Activated CD8-positive, alpha-beta T cell treated with anti-CD3 and anti-CD28 coated beads, Interleukin-2, amount 10 ng/mL, durations not matched to agents 7 days and 5 days (primary cell): ENCODE measurements at regions not wholly inside any gene's neighbourhood (a gene's known extent, or its start where the extent isn't known, plus 50 kb on each side); places are given as distances from the start of the nearest gene placed in this dataset.

Experiments used
- ATAC-seq: fragments of 150-1000 bp; cut with Tn5 transposase; one replicate; pipeline ENCODE4 v1.10.0; 2021; ENCODE audit warnings: moderate library complexity
- CTCF ChIA-PET: fragments of 350-600 bp; sonication (Branson Sonifier 250); formaldehyde crosslinking; loops from one replicate; lab custom pipeline; 2021; ENCODE audit warnings: antibody characterized with exemption; lab: Charles Lee
- POLR2A ChIA-PET: fragments of 350-600 bp; sonication (Branson Sonifier 250); formaldehyde crosslinking; loops from one replicate; lab custom pipeline; 2021; ENCODE audit warnings: antibody characterized with exemption; lab: Charles Lee
- DNase-seq: peaks from one replicate; pipeline ENCODE4 v3.0.0-alpha.2; 2020
- H3K27ac Mint-ChIP-seq: one replicate; pipeline ENCODE4 v1.8.0; 2021; ENCODE audit warnings: mild to moderate bottlenecking, mixed read lengths
- H3K27me3 Mint-ChIP-seq: one replicate; pipeline ENCODE4 v1.8.0; 2021; ENCODE audit warnings: low read depth, mixed read lengths
- H3K36me3 Mint-ChIP-seq: one replicate; pipeline ENCODE4 v1.8.0; 2021; ENCODE audit warnings: low read depth, mixed read lengths
- H3K4me1 Mint-ChIP-seq: one replicate; pipeline ENCODE4 v1.8.0; 2021; ENCODE audit warnings: low read depth, mixed read lengths
- H3K4me3 Mint-ChIP-seq: one replicate; pipeline ENCODE4 v1.8.0; 2021; ENCODE audit warnings: mild to moderate bottlenecking, mixed read lengths
- H3K9me3 Mint-ChIP-seq: one replicate; pipeline ENCODE4 v1.8.0; 2022; ENCODE audit warnings: mixed read lengths; ENCODE audit not compliant: insufficient read depth

DNA sequence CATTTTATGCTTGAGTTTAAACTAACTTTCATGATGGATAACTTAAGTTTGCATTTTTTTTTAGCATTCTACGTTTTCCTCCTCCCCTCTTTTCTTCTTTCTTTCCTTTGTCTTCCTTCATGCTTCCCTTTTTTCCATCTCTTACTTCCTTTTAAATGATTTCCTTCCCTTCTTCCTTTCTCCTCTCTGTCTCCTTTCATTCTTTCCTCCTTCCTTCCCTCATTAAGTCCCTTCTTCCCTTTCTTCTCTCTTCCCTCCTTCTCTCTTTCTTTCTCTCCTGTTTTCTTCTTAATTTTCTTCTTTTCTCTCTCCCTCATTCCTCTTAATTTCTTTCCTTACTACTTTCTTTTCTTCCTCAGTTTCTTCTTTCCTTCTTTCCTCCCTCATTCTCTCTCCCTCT is 376.0 kb downstream of the LRIG3 start:
- CTCF ChIA-PET: no interaction called here
- peaks cover 3% of the 10 kb centered on the region for H3K27me3 Mint-ChIP-seq
- H3K9me3 Mint-ChIP-seq: no peaks in the 10 kb centered on the region
- no peak overlapping the region for H3K4me3 Mint-ChIP-seq
- ATAC-seq: no peak
- no peaks in the 10 kb centered on the region for H3K4me1 Mint-ChIP-seq
- POLR2A ChIA-PET: no interaction called here
- no peaks in the 10 kb centered on the region for H3K36me3 Mint-ChIP-seq
- DNase-seq: no peak
- H3K27ac Mint-ChIP-seq: no peak overlapping the region

- Mint-ChIP-seq H3K36me3 (no peaks in the 10 kb centered on the region), H3K9me3 (no peaks in the 10 kb centered on the region), H3K4me1 (no peaks in the 10 kb centered on the region), H3K27ac (no peak overlapping the region), H3K27me3 (peaks cover 3% of the 10 kb centered on the region), H3K4me3 (no peak overlapping the region)
- CTCF ChIA-PET: no interaction called here
- DNase-seq (no peak), ATAC-seq (no peak)
- POLR2A ChIA-PET: no interaction called here
Measured at GRCh38 chr12:58547217-58547616, 373.1 kb downstream of the LRIG3 start.

DNA sequence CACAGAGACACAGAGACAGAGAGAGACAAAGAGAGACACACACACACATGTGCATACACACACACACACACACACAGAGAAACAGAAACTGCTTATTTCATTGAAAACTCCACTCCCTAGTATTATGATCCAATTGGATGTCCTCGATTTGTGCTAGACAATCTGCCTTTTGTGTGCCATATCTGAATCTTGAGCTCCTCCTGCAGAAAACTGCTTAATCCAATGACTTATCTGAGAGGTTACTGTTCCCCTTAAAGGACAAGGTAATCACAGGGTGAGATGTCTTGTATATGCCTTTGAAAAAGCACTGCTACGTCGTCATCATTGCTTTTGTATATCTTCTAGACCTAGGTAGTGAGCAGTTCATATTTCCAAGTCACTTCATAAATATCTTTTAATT is 371.5 kb downstream of the LRIG3 start:
- ChIA-PET CTCF (no interaction called here), POLR2A (no interaction called here)
- no peaks in the 10 kb centered on the region for H3K36me3 Mint-ChIP-seq
- H3K9me3 Mint-ChIP-seq: no peaks in the 10 kb centered on the region
- DNase-seq: no peak
- ATAC-seq: no peak
- peaks cover 3% of the 10 kb centered on the region for H3K27me3 Mint-ChIP-seq
- H3K4me1 Mint-ChIP-seq: no peaks in the 10 kb centered on the region
- no peak overlapping the region for H3K4me3 Mint-ChIP-seq
- H3K27ac Mint-ChIP-seq: no peak overlapping the region

- H3K9me3 Mint-ChIP-seq: no peaks in the 10 kb centered on the region
- H3K4me1 Mint-ChIP-seq: no peaks in the 10 kb centered on the region
- no peak for DNase-seq
- no peak overlapping the region for H3K4me3 Mint-ChIP-seq
- ChIA-PET CTCF (no interaction called here), POLR2A (no interaction called here)
- H3K27ac Mint-ChIP-seq: no peak overlapping the region
- no peaks in the 10 kb centered on the region for H3K27me3 Mint-ChIP-seq
- H3K36me3 Mint-ChIP-seq: no peaks in the 10 kb centered on the region
- no peak for ATAC-seq
Measured at GRCh38 chr12:58554522-58555157, 365.7 kb downstream of the LRIG3 start.

GRCh38 chr12:58557171-58557570 is 363.1 kb downstream of the LRIG3 start:
- Mint-ChIP-seq H3K9me3 (no peaks in the 10 kb centered on the region), H3K36me3 (no peaks in the 10 kb centered on the region), H3K27ac (no peak overlapping the region), H3K4me1 (no peaks in the 10 kb centered on the region), H3K27me3 (no peaks in the 10 kb centered on the region), H3K4me3 (no peak overlapping the region)
- ChIA-PET CTCF (interaction anchor here (1.3 kb wide), 1 partner anchor 16 kb away, joined by 3 read pairs; no protein-coding TSS in a partner anchor), POLR2A (no interaction called here)
- ATAC-seq (no peak), DNase-seq (no peak)

- CTCF ChIA-PET: no interaction called here
- H3K27me3 Mint-ChIP-seq: no peaks in the 10 kb centered on the region
Measured at GRCh38 chr12:58557661-58558060, 362.6 kb downstream of the LRIG3 start.

GRCh38 chr12:58563621-58564020 is 356.7 kb downstream of the LRIG3 start:
- Mint-ChIP-seq H3K27me3 (no peaks in the 10 kb centered on the region), H3K27ac (no peak overlapping the region), H3K4me3 (no peak overlapping the region), H3K9me3 (no peaks in the 10 kb centered on the region), H3K4me1 (no peaks in the 10 kb centered on the region), H3K36me3 (no peaks in the 10 kb centered on the region)
- ChIA-PET POLR2A (no interaction called here), CTCF (no interaction called here)
- DNase-seq (no peak), ATAC-seq (no peak)

More at GRCh38 chr12:58557661-58558060, 362.6 kb downstream of the LRIG3 start:
- DNase-seq (no peak), ATAC-seq (no peak)
- Mint-ChIP-seq H3K4me1 (no peaks in the 10 kb centered on the region), H3K27ac (no peak overlapping the region), H3K4me3 (no peak overlapping the region), H3K36me3 (no peaks in the 10 kb centered on the region), H3K9me3 (no peaks in the 10 kb centered on the region)
- POLR2A ChIA-PET: no interaction called here

DNA sequence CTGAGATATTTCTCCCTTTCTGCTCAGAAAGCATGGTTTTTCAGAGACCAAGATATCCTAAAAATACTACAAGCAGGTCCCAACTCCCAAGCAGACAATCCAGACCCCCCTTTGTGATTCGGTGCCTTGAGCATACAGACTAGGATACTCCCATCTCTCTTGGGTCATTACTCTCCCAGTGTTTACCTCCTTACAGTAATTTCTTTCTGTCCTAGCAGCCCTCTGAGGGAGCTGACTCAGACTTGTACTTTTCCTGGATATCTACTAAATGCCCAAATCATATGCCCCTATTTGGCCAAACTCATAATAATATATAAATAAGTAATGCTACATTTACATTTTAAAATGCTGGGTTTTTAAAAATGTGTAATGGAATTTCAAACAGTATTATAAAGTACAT is 355.6 kb downstream of the LRIG3 start:
- no peaks in the 10 kb centered on the region for H3K4me1 Mint-ChIP-seq
- CTCF ChIA-PET: no interaction called here
- H3K27me3 Mint-ChIP-seq: no peaks in the 10 kb centered on the region
- ATAC-seq (no peak), DNase-seq (no peak)
- no peaks in the 10 kb centered on the region for H3K36me3 Mint-ChIP-seq
- H3K27ac Mint-ChIP-seq: no peak overlapping the region
- POLR2A ChIA-PET: no interaction called here
- no peaks in the 10 kb centered on the region for H3K9me3 Mint-ChIP-seq
- no peak overlapping the region for H3K4me3 Mint-ChIP-seq

DNA sequence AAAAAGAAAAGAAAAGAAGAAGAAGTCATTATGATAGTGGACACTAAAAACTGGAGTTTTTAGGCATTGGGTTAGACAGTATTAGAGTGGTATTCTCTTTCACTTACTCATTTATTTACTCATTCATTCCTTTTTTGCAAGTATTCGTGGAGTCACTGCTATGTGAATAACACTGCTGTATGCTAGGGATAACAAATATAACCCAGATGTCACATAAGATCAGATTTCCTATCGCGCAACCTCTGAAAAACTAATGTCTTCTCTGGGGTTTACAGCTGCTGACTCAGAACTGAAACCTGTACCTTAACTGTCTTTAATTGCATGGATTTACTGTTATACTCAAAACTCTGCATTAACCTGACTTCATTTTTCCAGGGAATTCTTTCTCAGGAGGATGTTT is 353.7 kb downstream of the LRIG3 start:
- ChIA-PET POLR2A (no interaction called here), CTCF (no interaction called here)
- Mint-ChIP-seq H3K27ac (no peak overlapping the region), H3K9me3 (no peaks in the 10 kb centered on the region), H3K4me1 (no peaks in the 10 kb centered on the region), H3K27me3 (no peaks in the 10 kb centered on the region), H3K36me3 (no peaks in the 10 kb centered on the region), H3K4me3 (no peak overlapping the region)
- DNase-seq (no peak), ATAC-seq (no peak)

DNA sequence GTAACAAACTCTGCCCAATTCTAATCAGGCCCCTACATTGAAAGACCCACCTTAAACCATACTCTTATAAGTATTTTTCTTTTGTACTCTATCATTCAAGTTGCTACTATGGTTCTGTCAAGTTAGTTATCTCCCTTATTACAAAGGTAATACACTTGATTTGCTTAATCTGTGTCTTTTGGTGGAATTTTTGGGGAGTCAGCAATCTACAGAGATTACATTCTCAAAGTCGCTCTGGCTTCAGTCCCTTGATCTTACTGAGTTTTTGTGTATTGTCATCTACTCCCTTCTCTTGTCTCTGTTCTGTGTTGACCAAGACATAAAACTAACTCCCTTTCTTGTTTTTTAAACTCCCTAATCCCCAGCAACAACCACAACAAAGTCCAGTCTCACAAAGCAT is 353.1 kb downstream of the LRIG3 start:
- no peak overlapping the region for H3K27ac Mint-ChIP-seq
- DNase-seq (no peak), ATAC-seq (no peak)
- H3K4me1 Mint-ChIP-seq: no peaks in the 10 kb centered on the region
- no peaks in the 10 kb centered on the region for H3K27me3 Mint-ChIP-seq
- no peaks in the 10 kb centered on the region for H3K9me3 Mint-ChIP-seq
- POLR2A ChIA-PET: no interaction called here
- H3K4me3 Mint-ChIP-seq: no peak overlapping the region
- CTCF ChIA-PET: no interaction called here
- H3K36me3 Mint-ChIP-seq: no peaks in the 10 kb centered on the region

GRCh38 chr12:58570411-58570810 is 349.9 kb downstream of the LRIG3 start:
- Mint-ChIP-seq H3K4me1 (no peaks in the 10 kb centered on the region), H3K27ac (no peak overlapping the region)

GRCh38 chr12:58575256-58575655 is 345.0 kb downstream of the LRIG3 start:
- DNase-seq: no peak
- Mint-ChIP-seq H3K4me3 (no peak overlapping the region), H3K27me3 (no peaks in the 10 kb centered on the region), H3K4me1 (no peaks in the 10 kb centered on the region), H3K27ac (no peak overlapping the region), H3K9me3 (no peaks in the 10 kb centered on the region), H3K36me3 (no peaks in the 10 kb centered on the region)
- CTCF ChIA-PET: no interaction called here
- POLR2A ChIA-PET: no interaction called here
- ATAC-seq: no peak

More at GRCh38 chr12:58570411-58570810, 349.9 kb downstream of the LRIG3 start:
- CTCF ChIA-PET: no interaction called here
- POLR2A ChIA-PET: no interaction called here
- Mint-ChIP-seq H3K4me3 (no peak overlapping the region), H3K27me3 (no peaks in the 10 kb centered on the region), H3K36me3 (no peaks in the 10 kb centered on the region), H3K9me3 (no peaks in the 10 kb centered on the region)
- no peak for DNase-seq
- ATAC-seq: no peak

DNA sequence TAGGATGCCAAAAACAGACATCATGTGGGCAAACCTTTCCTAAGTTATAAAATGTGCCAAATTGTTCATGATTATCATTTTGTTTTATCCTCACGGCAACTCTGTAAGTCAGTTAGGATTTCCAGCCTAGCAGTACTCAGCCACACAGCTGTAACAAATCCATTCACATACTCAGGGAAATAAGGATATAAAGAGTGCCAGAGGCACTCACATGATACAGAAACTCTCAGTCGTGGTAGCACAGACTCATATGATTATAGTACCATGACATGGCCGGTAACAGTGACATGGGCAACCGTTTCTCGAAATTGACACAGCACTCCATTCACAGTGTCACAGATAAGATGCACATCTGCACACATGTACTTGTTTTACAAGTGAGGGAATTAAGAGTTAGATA is 344.2 kb downstream of the LRIG3 start:
- ChIA-PET POLR2A (no interaction called here), CTCF (no interaction called here)
- Mint-ChIP-seq H3K4me3 (no peak overlapping the region), H3K4me1 (no peaks in the 10 kb centered on the region), H3K27me3 (no peaks in the 10 kb centered on the region), H3K36me3 (no peaks in the 10 kb centered on the region), H3K27ac (no peak overlapping the region), H3K9me3 (no peaks in the 10 kb centered on the region)
- DNase-seq (no peak), ATAC-seq (no peak)
